RWPE2 (cell line): ENCODE measurements at regions not wholly inside any gene's neighbourhood (a gene's known extent, or its start where the extent isn't known, plus 50 kb on each side); places are given as distances from the start of the nearest gene placed in this dataset.

ENCODE experiments used
- ATAC-seq: fragments of 200-7000 bp; cut with Tn5 transposase; 3 replicates; pipeline ENCODE4 v1.9.1; 2021; ENCODE audit warnings: low read depth
- DNase-seq: peaks from one replicate; pipeline ENCODE4 v3.0.0-alpha.2; 2020; ENCODE audit warnings: low spot score
- H3K27ac ChIP-seq: fragments of 450-650 bp; 2 replicates; pipeline ENCODE4 v1.5.1; 2017; ENCODE audit warnings: mild to moderate bottlenecking; ENCODE audit not compliant: poor library complexity, severe bottlenecking
- H3K27me3 ChIP-seq: fragments of 250-450 bp; sonication (Bioruptor Pico); 2 replicates; pipeline ENCODE4 v1.5.1; 2021; ENCODE audit warnings: mild to moderate bottlenecking, moderate library complexity; ENCODE audit not compliant: insufficient read depth, poor library complexity, severe bottlenecking
- H3K36me3 ChIP-seq: fragments of 250-450 bp; sonication (Bioruptor Pico); 2 replicates; pipeline ENCODE4 v1.5.1; 2020; ENCODE audit warnings: low read depth, mild to moderate bottlenecking, moderate library complexity
- H3K4me1 ChIP-seq: fragments of 250-450 bp; sonication (Bioruptor Pico); 2 replicates; pipeline ENCODE4 v1.5.1; 2021; ENCODE audit warnings: mild to moderate bottlenecking, moderate library complexity; ENCODE audit not compliant: insufficient read depth, poor library complexity, severe bottlenecking
- H3K4me3 ChIP-seq: fragments of 250-450 bp; sonication (Bioruptor Pico); 2 replicates; pipeline ENCODE4 v1.5.1; 2021; ENCODE audit warnings: mild to moderate bottlenecking, moderate library complexity; ENCODE audit not compliant: severe bottlenecking
- H3K9me3 ChIP-seq: fragments of 250-450 bp; sonication (Bioruptor Pico); 2 replicates; pipeline ENCODE4 v1.5.1; 2021; ENCODE audit warnings: mild to moderate bottlenecking, moderate library complexity; ENCODE audit not compliant: severe bottlenecking
- TF ChIP-seq, protein P1 (sequence below): fragments of 450-650 bp; IDR thresholded peaks from one replicate; pipeline ENCODE4 v1.5.1; 2017; ENCODE audit warnings: mild to moderate bottlenecking, moderate library complexity; ENCODE audit not compliant: poor library complexity, severe bottlenecking

DNA sequence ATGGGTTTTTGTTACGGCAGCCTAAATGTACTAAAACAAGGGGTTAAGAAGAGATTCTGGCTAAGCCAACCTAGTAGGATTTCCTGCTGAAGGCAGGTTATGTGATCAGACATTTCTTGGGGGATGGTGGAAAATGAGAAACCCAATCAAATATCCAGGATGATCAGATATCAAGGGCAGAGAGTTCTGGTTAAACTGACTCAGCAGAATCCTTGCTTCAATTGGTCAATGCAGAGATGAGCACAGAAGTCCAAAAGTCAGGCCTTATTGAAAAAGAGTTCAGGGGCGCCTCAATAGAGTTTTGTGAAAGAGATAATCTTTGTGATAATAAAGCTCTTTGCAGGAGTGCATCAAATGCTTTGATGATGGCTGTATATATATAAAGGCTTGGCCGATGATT, 237.1 kb downstream of the AMY1C start:
- Histone ChIP-seq H3K27me3 (peaks cover 6% of the 10 kb centered on the region), H3K36me3 (no peaks in the 10 kb centered on the region), H3K4me3 (no peak overlapping the region), H3K9me3 (no peaks in the 10 kb centered on the region), H3K4me1 (no peaks in the 10 kb centered on the region), H3K27ac (no peak overlapping the region)
- DNase-seq (no peak), ATAC-seq (no peak)
- TF ChIP-seq, protein P1, sequence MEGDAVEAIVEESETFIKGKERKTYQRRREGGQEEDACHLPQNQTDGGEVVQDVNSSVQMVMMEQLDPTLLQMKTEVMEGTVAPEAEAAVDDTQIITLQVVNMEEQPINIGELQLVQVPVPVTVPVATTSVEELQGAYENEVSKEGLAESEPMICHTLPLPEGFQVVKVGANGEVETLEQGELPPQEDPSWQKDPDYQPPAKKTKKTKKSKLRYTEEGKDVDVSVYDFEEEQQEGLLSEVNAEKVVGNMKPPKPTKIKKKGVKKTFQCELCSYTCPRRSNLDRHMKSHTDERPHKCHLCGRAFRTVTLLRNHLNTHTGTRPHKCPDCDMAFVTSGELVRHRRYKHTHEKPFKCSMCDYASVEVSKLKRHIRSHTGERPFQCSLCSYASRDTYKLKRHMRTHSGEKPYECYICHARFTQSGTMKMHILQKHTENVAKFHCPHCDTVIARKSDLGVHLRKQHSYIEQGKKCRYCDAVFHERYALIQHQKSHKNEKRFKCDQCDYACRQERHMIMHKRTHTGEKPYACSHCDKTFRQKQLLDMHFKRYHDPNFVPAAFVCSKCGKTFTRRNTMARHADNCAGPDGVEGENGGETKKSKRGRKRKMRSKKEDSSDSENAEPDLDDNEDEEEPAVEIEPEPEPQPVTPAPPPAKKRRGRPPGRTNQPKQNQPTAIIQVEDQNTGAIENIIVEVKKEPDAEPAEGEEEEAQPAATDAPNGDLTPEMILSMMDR: no peak

DNA sequence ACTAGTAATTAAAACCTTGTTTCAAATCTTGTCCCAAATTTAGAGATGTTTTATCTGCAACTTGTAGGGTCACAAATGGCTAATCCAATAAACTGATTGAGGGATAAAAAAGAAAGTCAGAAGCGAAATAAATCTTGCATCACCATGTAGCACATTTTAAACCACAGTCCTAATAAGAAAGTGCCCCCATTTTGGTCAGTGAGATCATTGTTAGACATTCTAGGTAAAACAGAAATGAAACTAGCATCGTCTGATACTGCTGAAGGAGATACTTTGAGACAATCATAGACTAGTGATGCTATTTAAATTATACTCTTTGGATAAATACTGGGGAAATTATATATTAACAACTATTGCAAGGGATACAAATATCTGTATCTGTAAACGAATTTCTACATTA, 247.9 kb downstream of the AMY1C start:
- TF ChIP-seq, protein P1: no peak
- Histone ChIP-seq H3K4me3 (no peak overlapping the region), H3K9me3 (no peaks in the 10 kb centered on the region), H3K36me3 (no peaks in the 10 kb centered on the region), H3K27me3 (peaks cover 5% of the 10 kb centered on the region), H3K27ac (no peak overlapping the region), H3K4me1 (no peaks in the 10 kb centered on the region)
- no peak for DNase-seq
- ATAC-seq: no peak

DNA sequence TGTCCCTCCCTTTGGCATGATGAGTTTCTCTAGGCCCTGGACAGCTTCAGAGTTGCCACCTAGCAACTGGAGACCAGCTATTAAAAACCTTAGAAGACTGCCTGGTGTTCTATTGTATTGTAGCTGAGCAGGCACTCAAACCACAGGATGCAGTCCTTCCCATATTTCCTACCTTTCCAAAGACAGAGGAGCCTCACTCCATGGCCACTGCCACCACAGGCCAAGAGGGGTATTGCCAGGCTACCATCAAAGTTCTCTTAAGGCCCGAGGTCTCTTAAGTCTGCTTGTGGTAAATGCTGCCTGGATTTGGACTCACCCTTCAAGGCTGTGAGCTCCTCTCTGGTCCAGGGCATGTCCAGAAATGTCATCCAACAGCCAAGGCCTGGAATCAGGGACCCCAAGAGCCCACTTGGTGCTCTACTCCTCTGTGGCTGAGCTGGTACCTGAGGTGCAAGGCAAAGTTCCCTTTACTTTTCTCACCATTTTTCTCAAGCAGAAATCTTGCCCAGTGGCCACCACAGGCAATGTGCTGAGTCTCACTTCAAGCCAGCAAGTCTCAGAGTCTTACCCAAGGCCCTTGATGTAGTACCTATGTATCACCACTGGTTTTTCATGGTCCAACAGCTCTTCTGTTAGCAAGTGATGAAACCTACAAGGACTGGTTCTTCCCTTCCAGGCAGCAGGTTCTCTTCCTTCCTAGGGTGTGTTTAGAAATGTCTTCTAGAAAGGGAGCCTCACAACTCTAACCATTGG, 269.4 kb downstream of the AMY1C start:
- TF ChIP-seq, protein P1: no peak

DNA sequence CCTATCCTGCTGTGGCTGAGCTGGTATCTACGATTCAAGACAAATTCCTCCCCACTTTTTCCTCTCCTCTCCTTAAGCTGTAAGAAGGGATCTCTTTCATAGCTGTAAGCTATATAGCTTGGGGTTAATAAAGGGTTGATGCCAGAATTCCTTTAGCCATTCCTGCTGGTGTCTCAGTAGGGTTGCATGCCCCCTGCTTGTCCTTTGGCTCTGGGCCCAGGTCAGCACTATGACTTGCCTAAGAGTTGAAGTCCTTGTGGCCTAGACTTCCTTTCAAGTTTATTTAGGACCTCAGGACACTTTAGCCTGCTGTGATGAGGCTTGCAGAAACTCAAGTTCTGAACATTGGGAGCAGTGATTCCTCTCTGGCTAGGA, 270.0 kb downstream of the AMY1C start:
- Histone ChIP-seq H3K9me3 (no peaks in the 10 kb centered on the region), H3K4me3 (no peak overlapping the region), H3K4me1 (no peaks in the 10 kb centered on the region), H3K27me3 (peaks cover 9% of the 10 kb centered on the region), H3K36me3 (no peaks in the 10 kb centered on the region), H3K27ac (no peak overlapping the region)
- TF ChIP-seq, protein P1: no peak
- DNase-seq (no peak), ATAC-seq (no peak)

More for the DNA sequence above, 269.4 kb downstream of the AMY1C start:
- DNase-seq (no peak), ATAC-seq (no peak)
- Histone ChIP-seq H3K4me3 (no peak overlapping the region), H3K27me3 (peaks cover 7% of the 10 kb centered on the region), H3K4me1 (no peaks in the 10 kb centered on the region), H3K27ac (no peak overlapping the region), H3K36me3 (no peaks in the 10 kb centered on the region), H3K9me3 (no peaks in the 10 kb centered on the region)

DNA sequence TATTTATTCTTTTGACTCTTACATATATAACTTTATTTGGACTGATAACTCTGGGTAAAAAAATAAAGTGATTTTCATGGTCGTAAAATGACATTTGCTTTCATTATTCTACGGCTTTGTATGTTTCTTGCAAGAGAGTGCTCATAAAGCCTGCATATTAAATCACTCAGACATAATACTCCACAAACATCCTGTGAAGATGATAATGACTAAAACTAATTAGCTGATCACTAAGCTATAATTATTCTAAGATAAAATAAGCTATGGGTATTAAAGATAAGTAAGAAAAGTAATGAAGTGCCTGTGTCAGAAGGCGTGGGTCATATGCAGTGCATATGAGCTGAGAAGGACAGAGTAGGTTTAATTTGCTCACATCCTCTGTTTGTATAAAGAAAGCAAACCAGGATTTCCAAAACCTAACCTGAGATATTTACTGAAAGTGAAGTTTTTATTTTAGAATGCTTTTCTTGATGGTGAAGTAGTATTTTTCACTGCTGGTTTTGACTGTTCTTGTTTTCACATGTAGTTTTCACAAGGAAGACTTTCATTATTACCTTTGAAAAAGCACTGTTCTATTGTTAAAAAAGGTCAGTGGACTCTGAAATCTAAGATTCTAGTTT, 278.8 kb downstream of the AMY1C start:
- ATAC-seq (no peak), DNase-seq (no peak)
- no peak overlapping the region for H3K27ac ChIP-seq
- TF ChIP-seq, protein P1: no peak
- H3K36me3 ChIP-seq: no peaks in the 10 kb centered on the region
- no peaks in the 10 kb centered on the region for H3K9me3 ChIP-seq
- H3K4me1 ChIP-seq: no peaks in the 10 kb centered on the region
- no peak overlapping the region for H3K4me3 ChIP-seq
- H3K27me3 ChIP-seq: peaks cover 43% of the 10 kb centered on the region
